CD14-positive monocyte (primary cell): ENCODE measurements at regions not wholly inside any gene's neighbourhood (a gene's known extent, or its start where the extent isn't known, plus 50 kb on each side); places are given as distances from the start of the nearest gene placed in this dataset.
"Not testable (repeated sequence)": the region's sequence is repeated elsewhere in the genome, so short reads cannot be mapped to it uniquely, and the experiment has no call there.

Experiments used
- DNase-seq, 3 donors: peaks; one replicate each; pipeline ENCODE4 v3.0.0-alpha.2; 2011 to 2022
- H2AFZ ChIP-seq: 2 replicates; pipeline ENCODE4 v1.6.0; 2012; ENCODE audit warnings: mild to moderate bottlenecking, low read depth, low read length, inconsistent platforms; ENCODE audit not compliant: insufficient read depth, poor library complexity, severe bottlenecking
- H3K27ac ChIP-seq, 2 donors: 1 replicate in 1 of 2; 2 replicates in 1 of 2; pipeline ENCODE4 v1.5.1; 2012 to 2013; ENCODE audit warnings: low read length in 2 of 2, control low read depth in 1 of 2, inconsistent platforms in 1 of 2, low read depth in 1 of 2, mild to moderate bottlenecking in 1 of 2
- H3K27me3 ChIP-seq, 2 donors: one replicate each; pipeline versions ENCODE4 v1.6.0 to v1.6.1; 2011 to 2013; ENCODE audit warnings: low read length in 2 of 2; ENCODE audit not compliant: control insufficient read depth in 2 of 2, insufficient read depth in 2 of 2
- H3K36me3 ChIP-seq, 2 donors: replicated peaks in 1 of 2; 1 replicate in 1 of 2; 2 replicates in 1 of 2; pipeline versions ENCODE4 v1.5.1 to v1.6.1; 2012 to 2013; ENCODE audit warnings: low read length in 2 of 2, control low read depth in 1 of 2, inconsistent platforms in 1 of 2, mild to moderate bottlenecking in 1 of 2; ENCODE audit not compliant: insufficient read depth in 2 of 2, control insufficient read depth in 1 of 2
- H3K4me1 ChIP-seq, 2 donors: 1 replicate in 1 of 2; 2 replicates in 1 of 2; pipeline versions ENCODE4 v1.5.1 to v1.6.1; 2012 to 2013; ENCODE audit warnings: low read length in 2 of 2, control low read depth in 1 of 2, inconsistent platforms in 1 of 2, mild to moderate bottlenecking in 1 of 2, moderate library complexity in 1 of 2; ENCODE audit not compliant: insufficient read depth in 2 of 2, control insufficient read depth in 1 of 2
- H3K4me2 ChIP-seq: replicated peaks from 2 replicates; pipeline ENCODE3; 2012; ENCODE audit warnings: low read length, moderate library complexity, mild to moderate bottlenecking; ENCODE audit not compliant: poor library complexity, severe bottlenecking; ENCODE audit errors: extremely low read depth
- H3K4me3 ChIP-seq, 3 experiments: fragments of 200-600 bp in 1 of 3; sonication (generic) in 1 of 3; replicated peaks in 1 of 3; 1 replicate in 2 of 3; 2 replicates in 1 of 3; pipeline ENCODE4 v1.5.1; 2011 to 2013; ENCODE audit warnings: low read length in 3 of 3, mild to moderate bottlenecking in 3 of 3, control low read depth in 2 of 3, low read depth in 2 of 3, inconsistent platforms in 1 of 3, moderate library complexity in 1 of 3
- H3K79me2 ChIP-seq: 2 replicates; pipeline ENCODE4 v1.6.0; 2012; ENCODE audit warnings: mild to moderate bottlenecking, control low read depth, inconsistent platforms, low read length, moderate library complexity; ENCODE audit not compliant: insufficient read depth
- H3K9ac ChIP-seq: 2 replicates; pipeline ENCODE4 v1.6.0; 2017; ENCODE audit warnings: low read length, mild to moderate bottlenecking; ENCODE audit not compliant: insufficient read depth, poor library complexity, severe bottlenecking
- H3K9me3 ChIP-seq, 2 donors: replicated peaks in 1 of 2; 1 replicate in 1 of 2; 2 replicates in 1 of 2; pipeline versions ENCODE4 v1.5.1 to v1.6.1; 2012 to 2013; ENCODE audit warnings: low read length in 2 of 2, control low read depth in 1 of 2; ENCODE audit not compliant: control insufficient read depth in 1 of 2, insufficient read depth in 1 of 2
- H4K20me1 ChIP-seq: 2 replicates; pipeline ENCODE4 v1.6.0; 2012; ENCODE audit warnings: mild to moderate bottlenecking, low read length, control low read depth, moderate library complexity; ENCODE audit not compliant: insufficient read depth
- H3K27ac Mint-ChIP-seq, 7 donors: one replicate each; pipeline ENCODE4 v1.8.0; 2020; ENCODE audit warnings: mild to moderate bottlenecking in 7 of 7, mixed read lengths in 7 of 7, moderate library complexity in 6 of 7, inconsistent platforms in 2 of 7
- H3K27me3 Mint-ChIP-seq, 3 donors: one replicate each; pipeline ENCODE4 v1.8.0; 2021 to 2022; ENCODE audit warnings: low read depth in 3 of 3, mild to moderate bottlenecking in 3 of 3, mixed read lengths in 3 of 3, moderate library complexity in 3 of 3, inconsistent platforms in 1 of 3
- H3K36me3 Mint-ChIP-seq, 2 donors: one replicate each; pipeline ENCODE4 v1.8.0; 2020; ENCODE audit warnings: mixed read lengths in 2 of 2, inconsistent platforms in 1 of 2, mild to moderate bottlenecking in 1 of 2
- H3K4me1 Mint-ChIP-seq: one replicate; pipeline ENCODE4 v1.8.0; 2020; ENCODE audit warnings: mild to moderate bottlenecking, mixed read lengths
- H3K4me3 Mint-ChIP-seq, 2 donors: one replicate each; pipeline ENCODE4 v1.8.0; 2020; ENCODE audit warnings: mild to moderate bottlenecking in 2 of 2, mixed read lengths in 2 of 2, moderate library complexity in 1 of 2
- H3K9me3 Mint-ChIP-seq, 7 donors: one replicate each; pipeline ENCODE4 v1.8.0; 2020 to 2022; ENCODE audit warnings: mixed read lengths in 7 of 7, mild to moderate bottlenecking in 6 of 7, moderate library complexity in 6 of 7, inconsistent platforms in 2 of 7
- WGBS: methylation state at CpG from one replicate; pipeline ENCODE4 v1.1.5; 2013; ENCODE audit warnings: missing lambda C conversion rate; ENCODE audit not compliant: insufficient coverage; 5-methylcytosine and 5-hydroxymethylcytosine counted together
- intact Hi-C, 2 donors: fragments of 100-400 bp; cut with micrococcal nuclease; formaldehyde crosslinking; loops; one replicate each; pipeline versions ENCODE4 v1.15.0 to v1.15.1; 2023
- TF ChIP-seq, protein P1 (sequence below): fragments of 200-600 bp; IDR thresholded peaks from one replicate; pipeline ENCODE4 v1.8.0; 2022; ENCODE audit warnings: antibody characterized with exemption, mild to moderate bottlenecking

DNA sequence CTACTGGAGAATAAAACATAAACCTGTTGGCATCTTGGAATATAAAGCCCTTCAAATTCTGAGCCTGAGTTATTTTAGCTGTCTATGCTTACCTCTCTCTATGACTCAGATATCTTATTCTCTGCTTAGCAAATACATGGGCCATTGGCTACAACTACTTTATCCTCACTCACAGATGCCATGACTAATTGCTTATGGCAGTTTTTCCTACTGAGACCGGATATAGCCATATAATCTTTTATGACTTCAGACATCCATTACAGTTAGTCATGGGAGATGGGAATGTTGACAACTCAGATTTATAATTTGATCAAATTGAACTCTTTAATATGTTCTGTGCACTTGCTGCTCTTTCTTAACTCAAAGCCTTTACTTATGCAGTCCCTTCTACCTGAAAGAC lies 502.4 kb upstream of the ATP2B1 start:
- DNase-seq, result no peak
- Histone ChIP-seq H3K27me3 (no peaks in the 10 kb centered on the region), H2AFZ (no peak overlapping the region), H3K27ac (no peak overlapping the region), H3K79me2 (no peaks in the 10 kb centered on the region), H3K4me3 (no peak overlapping the region), H4K20me1 (no peaks in the 10 kb centered on the region), H3K9ac (no peak overlapping the region), H3K4me1 (no peaks in the 10 kb centered on the region), H3K4me2 (no peak overlapping the region), H3K9me3 (peaks cover 10 to 11% of the 10 kb centered on the region in 2 donors), H3K36me3 (no peaks in the 10 kb centered on the region)
- peaks cover 11 to 22% (median 16%) of the 10 kb centered on the region in 7 donors for H3K9me3 Mint-ChIP-seq
- H3K36me3 Mint-ChIP-seq, result no peaks in the 10 kb centered on the region
- TF ChIP-seq, protein P1, sequence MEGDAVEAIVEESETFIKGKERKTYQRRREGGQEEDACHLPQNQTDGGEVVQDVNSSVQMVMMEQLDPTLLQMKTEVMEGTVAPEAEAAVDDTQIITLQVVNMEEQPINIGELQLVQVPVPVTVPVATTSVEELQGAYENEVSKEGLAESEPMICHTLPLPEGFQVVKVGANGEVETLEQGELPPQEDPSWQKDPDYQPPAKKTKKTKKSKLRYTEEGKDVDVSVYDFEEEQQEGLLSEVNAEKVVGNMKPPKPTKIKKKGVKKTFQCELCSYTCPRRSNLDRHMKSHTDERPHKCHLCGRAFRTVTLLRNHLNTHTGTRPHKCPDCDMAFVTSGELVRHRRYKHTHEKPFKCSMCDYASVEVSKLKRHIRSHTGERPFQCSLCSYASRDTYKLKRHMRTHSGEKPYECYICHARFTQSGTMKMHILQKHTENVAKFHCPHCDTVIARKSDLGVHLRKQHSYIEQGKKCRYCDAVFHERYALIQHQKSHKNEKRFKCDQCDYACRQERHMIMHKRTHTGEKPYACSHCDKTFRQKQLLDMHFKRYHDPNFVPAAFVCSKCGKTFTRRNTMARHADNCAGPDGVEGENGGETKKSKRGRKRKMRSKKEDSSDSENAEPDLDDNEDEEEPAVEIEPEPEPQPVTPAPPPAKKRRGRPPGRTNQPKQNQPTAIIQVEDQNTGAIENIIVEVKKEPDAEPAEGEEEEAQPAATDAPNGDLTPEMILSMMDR, result no peak
- H3K4me3 Mint-ChIP-seq, result no peak overlapping the region
- no peaks in the 10 kb centered on the region for H3K4me1 Mint-ChIP-seq
- WGBS, result no CpG with 5 or more reads among the region's 1 CpG
- peaks cover 0 to 1% (median 0%) of the 10 kb centered on the region in 3 donors for H3K27me3 Mint-ChIP-seq
- no peak overlapping the region for H3K27ac Mint-ChIP-seq
- intact Hi-C loops, result no loop called here

DNA sequence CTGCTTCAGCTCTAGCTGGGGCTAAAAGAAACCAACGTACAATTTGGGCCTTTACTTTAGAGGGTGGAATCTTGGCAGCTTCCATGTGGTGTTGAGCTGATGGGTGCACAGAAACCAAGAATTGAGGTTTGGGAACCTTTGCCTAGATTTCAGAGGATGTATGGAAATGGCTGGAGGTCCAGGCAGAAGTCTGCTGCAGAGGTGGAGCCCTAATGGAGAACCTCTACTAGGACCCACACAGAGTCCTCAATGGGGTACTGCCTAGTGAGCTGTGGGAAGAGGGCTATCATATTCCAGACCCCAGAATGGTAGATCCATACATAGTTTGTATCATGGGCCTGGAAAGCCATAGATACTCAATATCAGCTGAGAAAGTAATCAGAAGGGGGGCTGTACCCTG lies 500.4 kb upstream of the ATP2B1 start:
- TF ChIP-seq, protein P1, result no peak
- Mint-ChIP-seq H3K4me3 (no peak overlapping the region), H3K4me1 (no peaks in the 10 kb centered on the region), H3K9me3 (peaks cover 11 to 22% (median 16%) of the 10 kb centered on the region in 7 donors), H3K36me3 (no peaks in the 10 kb centered on the region), H3K27me3 (peaks cover 0 to 1% (median 0%) of the 10 kb centered on the region in 3 donors), H3K27ac (no peak overlapping the region)
- Histone ChIP-seq H3K9ac (no peak overlapping the region), H3K4me1 (no peaks in the 10 kb centered on the region), H2AFZ (no peak overlapping the region), H3K9me3 (peaks cover 10 to 11% of the 10 kb centered on the region in 2 donors), H3K4me2 (no peak overlapping the region), H3K36me3 (no peaks in the 10 kb centered on the region), H3K79me2 (no peaks in the 10 kb centered on the region), H3K4me3 (no peak overlapping the region), H3K27ac (no peak overlapping the region), H3K27me3 (no peaks in the 10 kb centered on the region), H4K20me1 (no peaks in the 10 kb centered on the region)
- no peak for DNase-seq
- intact Hi-C loops, result no loop called here
- WGBS, result 87% methylated on average over 1 of the region's 1 CpG

DNA sequence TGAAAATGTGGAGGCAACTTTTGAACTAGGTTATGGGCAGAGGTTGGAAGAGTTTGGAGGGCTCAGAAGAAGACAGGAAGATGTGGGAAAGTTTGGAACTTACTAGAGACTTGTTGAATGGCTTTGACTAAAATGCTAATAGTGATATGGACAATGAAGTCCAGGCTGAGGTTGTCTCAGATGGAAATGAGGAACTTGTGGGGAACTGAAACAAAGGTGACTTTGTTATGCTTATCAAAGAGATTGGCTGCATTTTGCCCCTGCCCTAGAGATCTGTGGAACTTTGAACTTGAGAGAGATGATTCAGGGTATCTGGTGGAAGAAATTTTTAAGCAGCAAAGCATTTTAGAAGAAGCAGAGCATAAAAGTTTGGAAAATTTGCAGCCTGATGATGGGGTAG lies 499.7 kb upstream of the ATP2B1 start:
- H3K36me3 Mint-ChIP-seq, H3K4me2 ChIP-seq, H3K4me1 ChIP-seq, H3K27ac ChIP-seq, H3K4me3 Mint-ChIP-seq, H3K4me3 ChIP-seq, H3K9ac ChIP-seq, H3K79me2 ChIP-seq, H2AFZ ChIP-seq, H4K20me1 ChIP-seq, H3K36me3 ChIP-seq, H3K4me1 Mint-ChIP-seq, H3K27me3 Mint-ChIP-seq, H3K27me3 ChIP-seq, intact Hi-C loops, H3K27ac Mint-ChIP-seq, DNase-seq: not testable (repeated sequence)
- peaks cover 11 to 23% (median 17%) of the 10 kb centered on the region in 7 donors for H3K9me3 Mint-ChIP-seq
- peaks cover 10 to 11% of the 10 kb centered on the region in 2 donors for H3K9me3 ChIP-seq
